ENCODE measurements at regions not wholly inside any gene's neighbourhood (a gene's known extent, or its start where the extent isn't known, plus 50 kb on each side); places are given as distances from the start of the nearest gene placed in this dataset.

GRCh38 chr1:60937720-60938119, 144.6 kb upstream of the NFIA start:
- H3K4me2 ChIP-seq (ENCODE audit: low read length): no peak overlapping the region
- H3K9me3 ChIP-seq (ENCODE audit: low read length): no peaks in the 10 kb centered on the region
- no peak overlapping the region for H3K27ac ChIP-seq (ENCODE audit: low read depth, low read length, poor library complexity, severe bottlenecking)
- TF ChIP-seq EZH2phosphoT487 (IDR thresholded peaks at IDR 0.05; ENCODE audit: borderline replicate concordance, low read depth, low read length) (no peak), CTCF (conservative IDR thresholded peaks at IDR 0.05; ENCODE audit: low read length) (no peak)
- CTCF ChIA-PET (ENCODE audit: unreplicated experiment): no interaction called here
- no peak overlapping the region for H3K4me3 ChIP-seq (ENCODE audit: low read depth, low read length, poor library complexity, severe bottlenecking)
- H3K9me2 ChIP-seq (ENCODE audit: insufficient read depth, low read length): no peaks in the 10 kb centered on the region
- H4K20me1 ChIP-seq (ENCODE audit: insufficient read depth, low read length): no peaks in the 10 kb centered on the region
- no peaks in the 10 kb centered on the region for H3K4me1 ChIP-seq (ENCODE audit: insufficient read depth, low read length, poor library complexity, severe bottlenecking)
- BruUV-seq (replicated peaks): no TSS peak
- no peak overlapping the region for H2AFZ ChIP-seq (ENCODE audit: low read length)
- DNase-seq (ENCODE audit: low spot score): no peak
- H3K79me2 ChIP-seq (ENCODE audit: insufficient read depth, low read depth, low read length): no peaks in the 10 kb centered on the region
- POLR2A ChIA-PET: no interaction called here
- intact Hi-C loops (cut with micrococcal nuclease; ENCODE audit: unreplicated experiment): no loop called here
- H3K36me3 ChIP-seq (ENCODE audit: insufficient read depth, low read length): no peaks in the 10 kb centered on the region

GRCh38 chr1:60936591-60937342, 145.6 kb upstream of the NFIA start:
- H2AFZ ChIP-seq (ENCODE audit: low read length): no peak overlapping the region
- CTCF ChIA-PET (ENCODE audit: unreplicated experiment): no interaction called here
- H3K9me2 ChIP-seq (ENCODE audit: insufficient read depth, low read length): no peaks in the 10 kb centered on the region
- no peak overlapping the region for H3K4me3 ChIP-seq (ENCODE audit: low read depth, low read length, poor library complexity, severe bottlenecking)
- POLR2A ChIA-PET: no interaction called here
- no peaks in the 10 kb centered on the region for H3K79me2 ChIP-seq (ENCODE audit: insufficient read depth, low read depth, low read length)
- H3K4me2 ChIP-seq (ENCODE audit: low read length): no peak overlapping the region
- intact Hi-C loops (cut with micrococcal nuclease; ENCODE audit: unreplicated experiment): no loop called here
- no peaks in the 10 kb centered on the region for H3K4me1 ChIP-seq (ENCODE audit: insufficient read depth, low read length, poor library complexity, severe bottlenecking)
- no peak for DNase-seq (ENCODE audit: low spot score)
- H3K9me3 ChIP-seq (ENCODE audit: low read length): no peaks in the 10 kb centered on the region
- no peaks in the 10 kb centered on the region for H3K36me3 ChIP-seq (ENCODE audit: insufficient read depth, low read length)
- BruUV-seq (replicated peaks): no TSS peak
- no peaks in the 10 kb centered on the region for H4K20me1 ChIP-seq (ENCODE audit: insufficient read depth, low read length)
- no peak overlapping the region for H3K27ac ChIP-seq (ENCODE audit: low read depth, low read length, poor library complexity, severe bottlenecking)
- TF ChIP-seq CTCF (conservative IDR thresholded peaks at IDR 0.05; ENCODE audit: low read length): no peak

- Histone ChIP-seq H2AFZ (ENCODE audit: low read length) (no peak overlapping the region), H3K36me3 (ENCODE audit: insufficient read depth, low read length) (no peaks in the 10 kb centered on the region), H3K27ac (ENCODE audit: low read depth, low read length, poor library complexity, severe bottlenecking) (no peak overlapping the region), H3K9me3 (ENCODE audit: low read length) (no peaks in the 10 kb centered on the region), H4K20me1 (ENCODE audit: insufficient read depth, low read length) (no peaks in the 10 kb centered on the region), H3K9me2 (ENCODE audit: insufficient read depth, low read length) (no peaks in the 10 kb centered on the region), H3K4me1 (ENCODE audit: insufficient read depth, low read length, poor library complexity, severe bottlenecking) (no peaks in the 10 kb centered on the region), H3K79me2 (ENCODE audit: insufficient read depth, low read depth, low read length) (no peaks in the 10 kb centered on the region), H3K4me3 (ENCODE audit: low read depth, low read length, poor library complexity, severe bottlenecking) (no peak overlapping the region), H3K4me2 (ENCODE audit: low read length) (no peak overlapping the region)
- POLR2A ChIA-PET: no interaction called here
- no peak for DNase-seq (ENCODE audit: low spot score)
- BruUV-seq (replicated peaks): no TSS peak
- CTCF ChIA-PET (ENCODE audit: unreplicated experiment): no interaction called here
- intact Hi-C loops (cut with micrococcal nuclease; ENCODE audit: unreplicated experiment): no loop called here
- TF ChIP-seq EZH2phosphoT487 (IDR thresholded peaks at IDR 0.05; ENCODE audit: borderline replicate concordance, low read depth, low read length): no peak
- TF ChIP-seq CTCF (conservative IDR thresholded peaks at IDR 0.05; ENCODE audit: low read length): no peak
These were observed 146.2 kb upstream of the NFIA start for GRCh38 chr1:60936163-60936562.

All from OCI-LY7 (cell line).